HepG2 (cell line): ENCODE measurements at regions not wholly inside any gene's neighbourhood (a gene's known extent, or its start where the extent isn't known, plus 50 kb on each side); places are given as distances from the start of the nearest gene placed in this dataset.
A peak's percentile ranks its signal among the peaks of the same experiment; 100 is the strongest.

ENCODE experiments used
- BRD4 ChIP-seq: sonication (generic); formaldehyde crosslinking; IDR thresholded peaks from 2 replicates; pipeline ENCODE4 v1.4.0; 2020; ENCODE audit warnings: missing genetic modification reagents
- CHCHD3 ChIP-seq: sonication (generic); formaldehyde crosslinking; IDR thresholded peaks from 2 replicates; pipeline ENCODE4 v1.8.0; 2022; ENCODE audit warnings: mild to moderate bottlenecking, missing genetic modification reagents, moderate library complexity
- DMAP1 ChIP-seq: IDR thresholded peaks from 2 replicates; pipeline ENCODE4 v1.6.1; 2016
- DNMT3B ChIP-seq: conservative IDR thresholded peaks from 2 replicates; pipeline ENCODE4 v1.6.1; 2016; ENCODE audit warnings: missing biosample characterization, control low read depth
- JUNB ChIP-seq: sonication (generic); formaldehyde crosslinking; IDR thresholded peaks from 2 replicates; pipeline ENCODE4 v1.8.0; 2022; ENCODE audit warnings: missing genetic modification reagents, mild to moderate bottlenecking, borderline replicate concordance
- KDM2A ChIP-seq: sonication (generic); formaldehyde crosslinking; IDR thresholded peaks from 2 replicates; pipeline ENCODE4 v1.4.0; 2020; ENCODE audit warnings: low read depth, missing genetic modification reagents, borderline replicate concordance
- NFATC3 ChIP-seq: sonication (generic); formaldehyde crosslinking; IDR thresholded peaks from 2 replicates; pipeline ENCODE4 v1.5.1; 2020; ENCODE audit warnings: mild to moderate bottlenecking, missing genetic modification reagents
- ONECUT2 ChIP-seq: sonication (generic); formaldehyde crosslinking; IDR thresholded peaks from 2 replicates; pipeline ENCODE4 v1.4.0; 2020; ENCODE audit warnings: missing genetic modification reagents
- PCBP1 ChIP-seq: fragments of 200-400 bp; formaldehyde crosslinking; IDR thresholded peaks from 2 replicates; pipeline ENCODE4 v1.6.1; 2017; ENCODE audit warnings: mild to moderate bottlenecking, low read depth, low read length, borderline replicate concordance
- PPARG ChIP-seq: conservative IDR thresholded peaks from 2 replicates; pipeline ENCODE4 v1.6.1; 2016; ENCODE audit warnings: missing biosample characterization, missing genetic modification reagents
- RAD21 ChIP-seq: fragments of 450-650 bp; formaldehyde crosslinking; IDR thresholded peaks from 2 replicates; pipeline ENCODE4 v1.5.0; 2020; ENCODE audit warnings: mild to moderate bottlenecking
- TP53 ChIP-seq: sonication (generic); formaldehyde crosslinking; conservative IDR thresholded peaks from 2 replicates; pipeline ENCODE4 v1.4.0; 2020; ENCODE audit warnings: missing genetic modification reagents
- ZFP41 ChIP-seq: sonication (generic); formaldehyde crosslinking; IDR thresholded peaks from 2 replicates; pipeline ENCODE4 v1.4.0; 2020; ENCODE audit warnings: mild to moderate bottlenecking, missing genetic modification reagents, borderline replicate concordance
- ZFX ChIP-seq: sonication (generic); formaldehyde crosslinking; IDR thresholded peaks from 2 replicates; pipeline ENCODE4 v1.4.0; 2020; ENCODE audit warnings: mild to moderate bottlenecking, low read depth, missing genetic modification reagents, moderate library complexity
- TF ChIP-seq, protein P1 (sequence below): sonication (generic); formaldehyde crosslinking; IDR thresholded peaks from 2 replicates; pipeline ENCODE4 v1.8.1; 2023; ENCODE audit warnings: mild to moderate bottlenecking, moderate library complexity, missing genetic modification reagents
- TF ChIP-seq, protein P2 (sequence below): sonication (generic); formaldehyde crosslinking; conservative IDR thresholded peaks from 2 replicates; pipeline ENCODE4 v1.4.0; 2020; ENCODE audit warnings: missing genetic modification reagents
- TF ChIP-seq, protein P3 (sequence below): sonication (generic); formaldehyde crosslinking; IDR thresholded peaks from 2 replicates; pipeline ENCODE4 v1.5.0; 2020; ENCODE audit warnings: missing genetic modification reagents
- TF ChIP-seq, protein P4 (sequence below): IDR thresholded peaks from 2 replicates; pipeline ENCODE4 v1.6.1; 2016; ENCODE audit warnings: mild to moderate bottlenecking
- TF ChIP-seq, protein P5 (sequence below): sonication (generic); formaldehyde crosslinking; IDR thresholded peaks from 2 replicates; pipeline ENCODE4 v1.5.0; 2020; ENCODE audit warnings: mild to moderate bottlenecking, missing genetic modification reagents, borderline replicate concordance
- TF ChIP-seq, protein P6 (sequence below): sonication (generic); formaldehyde crosslinking; IDR thresholded peaks from 2 replicates; pipeline ENCODE4 v1.5.0; 2020; ENCODE audit warnings: mild to moderate bottlenecking, missing genetic modification reagents

DNA sequence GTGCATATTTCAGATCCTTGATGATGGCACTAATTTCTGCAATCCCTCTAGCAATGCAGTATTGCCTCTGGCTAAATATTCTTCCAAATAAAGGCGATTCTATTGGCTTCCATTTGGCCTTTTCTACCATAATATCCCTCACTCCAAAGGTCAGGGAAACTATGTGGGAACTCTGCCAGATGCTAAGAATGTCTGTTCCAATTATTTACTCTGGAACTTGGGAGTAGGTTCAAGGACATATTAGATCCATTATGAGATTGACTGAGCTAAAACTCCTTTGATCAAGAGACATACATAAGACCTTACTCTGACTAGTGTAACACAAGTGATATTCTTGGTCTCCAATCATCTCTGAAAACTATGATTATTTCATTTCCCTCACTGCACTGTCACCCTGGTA, 674.5 kb upstream of the NECTIN3 start (continued):
- TF ChIP-seq, protein P1, sequence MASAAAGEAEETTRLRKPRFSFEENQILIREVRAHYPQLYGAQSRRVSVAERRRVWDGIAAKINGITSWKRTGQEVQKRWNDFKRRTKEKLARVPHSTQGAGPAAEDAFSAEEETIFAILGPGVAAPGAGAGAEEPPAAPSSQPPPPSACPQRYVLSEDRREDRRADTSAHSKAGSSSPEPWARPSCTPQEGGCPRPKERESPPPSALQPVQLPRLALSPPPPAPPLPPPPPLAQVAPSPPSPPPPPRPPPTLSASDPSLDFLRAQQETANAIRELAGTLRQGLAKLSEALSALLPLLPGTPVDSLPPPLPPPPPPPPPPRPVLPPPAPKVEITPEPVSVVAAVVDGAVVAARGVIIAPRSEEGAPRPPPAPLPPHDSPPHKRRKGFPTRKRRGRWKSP (CRISPR knock-in tag) = no peak
- no peak for TF ChIP-seq BRD4 (CRISPR knock-in tag)
- TF ChIP-seq, protein P2, sequence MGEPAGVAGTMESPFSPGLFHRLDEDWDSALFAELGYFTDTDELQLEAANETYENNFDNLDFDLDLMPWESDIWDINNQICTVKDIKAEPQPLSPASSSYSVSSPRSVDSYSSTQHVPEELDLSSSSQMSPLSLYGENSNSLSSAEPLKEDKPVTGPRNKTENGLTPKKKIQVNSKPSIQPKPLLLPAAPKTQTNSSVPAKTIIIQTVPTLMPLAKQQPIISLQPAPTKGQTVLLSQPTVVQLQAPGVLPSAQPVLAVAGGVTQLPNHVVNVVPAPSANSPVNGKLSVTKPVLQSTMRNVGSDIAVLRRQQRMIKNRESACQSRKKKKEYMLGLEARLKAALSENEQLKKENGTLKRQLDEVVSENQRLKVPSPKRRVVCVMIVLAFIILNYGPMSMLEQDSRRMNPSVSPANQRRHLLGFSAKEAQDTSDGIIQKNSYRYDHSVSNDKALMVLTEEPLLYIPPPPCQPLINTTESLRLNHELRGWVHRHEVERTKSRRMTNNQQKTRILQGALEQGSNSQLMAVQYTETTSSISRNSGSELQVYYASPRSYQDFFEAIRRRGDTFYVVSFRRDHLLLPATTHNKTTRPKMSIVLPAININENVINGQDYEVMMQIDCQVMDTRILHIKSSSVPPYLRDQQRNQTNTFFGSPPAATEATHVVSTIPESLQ (CRISPR knock-in tag) = no peak
- no peak for TF ChIP-seq ZFX
- no peak for TF ChIP-seq DMAP1 (CRISPR knock-in tag)
- TF ChIP-seq CHCHD3 (CRISPR knock-in tag) = no peak
- TF ChIP-seq PCBP1 = no peak
- TF ChIP-seq ONECUT2 (CRISPR knock-in tag) = no peak
- no peak for TF ChIP-seq DNMT3B
- TF ChIP-seq JUNB (CRISPR knock-in tag) = no peak
- TF ChIP-seq, protein P3, sequence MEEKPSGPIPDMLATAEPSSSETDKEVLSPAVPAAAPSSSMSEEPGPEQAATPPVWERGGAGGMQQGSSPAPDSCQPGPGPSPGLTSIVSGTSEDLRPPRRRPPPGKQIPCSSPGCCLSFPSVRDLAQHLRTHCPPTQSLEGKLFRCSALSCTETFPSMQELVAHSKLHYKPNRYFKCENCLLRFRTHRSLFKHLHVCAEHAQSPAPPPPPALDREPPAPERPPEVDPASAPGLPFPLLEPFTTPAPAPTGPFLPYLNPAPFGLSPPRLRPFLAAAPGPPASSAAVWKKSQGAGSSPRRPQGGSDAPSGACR (CRISPR knock-in tag) = 0 out of 2 replicates have a peak, but pooled peaks have one; percentile 27
- TF ChIP-seq, protein P4, sequence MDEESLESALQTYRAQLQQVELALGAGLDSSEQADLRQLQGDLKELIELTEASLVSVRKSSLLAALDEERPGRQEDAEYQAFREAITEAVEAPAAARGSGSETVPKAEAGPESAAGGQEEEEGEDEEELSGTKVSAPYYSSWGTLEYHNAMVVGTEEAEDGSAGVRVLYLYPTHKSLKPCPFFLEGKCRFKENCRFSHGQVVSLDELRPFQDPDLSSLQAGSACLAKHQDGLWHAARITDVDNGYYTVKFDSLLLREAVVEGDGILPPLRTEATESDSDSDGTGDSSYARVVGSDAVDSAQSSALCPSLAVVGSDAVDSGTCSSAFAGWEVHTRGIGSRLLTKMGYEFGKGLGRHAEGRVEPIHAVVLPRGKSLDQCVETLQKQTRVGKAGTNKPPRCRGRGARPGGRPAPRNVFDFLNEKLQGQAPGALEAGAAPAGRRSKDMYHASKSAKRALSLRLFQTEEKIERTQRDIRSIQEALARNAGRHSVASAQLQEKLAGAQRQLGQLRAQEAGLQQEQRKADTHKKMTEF (CRISPR knock-in tag) = peak; percentile 70; the same call in 1 of the 2 replicates
- TF ChIP-seq TP53 = no peak
- TF ChIP-seq ZFP41 (CRISPR knock-in tag) = no peak
- no peak for TF ChIP-seq RAD21 (CRISPR knock-in tag)
- TF ChIP-seq, protein P5, sequence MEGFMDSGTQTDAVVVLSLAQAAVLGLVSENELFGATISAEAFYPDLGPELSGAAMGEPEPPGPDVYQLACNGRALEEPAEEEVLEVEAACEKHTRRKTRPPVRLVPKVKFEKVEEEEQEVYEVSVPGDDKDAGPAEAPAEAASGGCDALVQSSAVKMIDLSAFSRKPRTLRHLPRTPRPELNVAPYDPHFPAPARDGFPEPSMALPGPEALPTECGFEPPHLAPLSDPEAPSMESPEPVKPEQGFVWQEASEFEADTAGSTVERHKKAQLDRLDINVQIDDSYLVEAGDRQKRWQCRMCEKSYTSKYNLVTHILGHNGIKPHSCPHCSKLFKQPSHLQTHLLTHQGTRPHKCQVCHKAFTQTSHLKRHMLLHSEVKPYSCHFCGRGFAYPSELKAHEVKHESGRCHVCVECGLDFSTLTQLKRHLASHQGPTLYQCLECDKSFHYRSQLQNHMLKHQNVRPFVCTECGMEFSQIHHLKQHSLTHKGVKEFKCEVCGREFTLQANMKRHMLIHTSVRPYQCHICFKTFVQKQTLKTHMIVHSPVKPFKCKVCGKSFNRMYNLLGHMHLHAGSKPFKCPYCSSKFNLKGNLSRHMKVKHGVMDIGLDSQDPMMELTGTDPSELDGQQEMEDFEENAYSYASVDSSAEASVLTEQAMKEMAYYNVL (CRISPR knock-in tag) = peak; percentile 45; the same call in 1 of the 2 replicates
- peak; percentile 79 for TF ChIP-seq PPARG
- no peak for TF ChIP-seq KDM2A (CRISPR knock-in tag)
- no peak for TF ChIP-seq NFATC3 (CRISPR knock-in tag)
- TF ChIP-seq, protein P6, sequence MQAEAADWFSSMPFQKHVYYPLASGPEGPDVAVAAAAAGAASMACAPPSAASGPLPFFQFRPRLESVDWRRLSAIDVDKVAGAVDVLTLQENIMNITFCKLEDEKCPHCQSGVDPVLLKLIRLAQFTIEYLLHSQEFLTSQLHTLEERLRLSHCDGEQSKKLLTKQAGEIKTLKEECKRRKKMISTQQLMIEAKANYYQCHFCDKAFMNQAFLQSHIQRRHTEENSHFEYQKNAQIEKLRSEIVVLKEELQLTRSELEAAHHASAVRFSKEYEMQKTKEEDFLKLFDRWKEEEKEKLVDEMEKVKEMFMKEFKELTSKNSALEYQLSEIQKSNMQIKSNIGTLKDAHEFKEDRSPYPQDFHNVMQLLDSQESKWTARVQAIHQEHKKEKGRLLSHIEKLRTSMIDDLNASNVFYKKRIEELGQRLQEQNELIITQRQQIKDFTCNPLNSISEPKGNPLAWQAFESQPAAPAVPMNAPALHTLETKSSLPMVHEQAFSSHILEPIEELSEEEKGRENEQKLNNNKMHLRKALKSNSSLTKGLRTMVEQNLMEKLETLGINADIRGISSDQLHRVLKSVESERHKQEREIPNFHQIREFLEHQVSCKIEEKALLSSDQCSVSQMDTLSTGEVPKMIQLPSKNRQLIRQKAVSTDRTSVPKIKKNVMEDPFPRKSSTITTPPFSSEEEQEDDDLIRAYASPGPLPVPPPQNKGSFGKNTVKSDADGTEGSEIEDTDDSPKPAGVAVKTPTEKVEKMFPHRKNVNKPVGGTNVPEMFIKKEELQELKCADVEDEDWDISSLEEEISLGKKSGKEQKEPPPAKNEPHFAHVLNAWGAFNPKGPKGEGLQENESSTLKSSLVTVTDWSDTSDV = no peak
